OCI-LY7 (cell line): ENCODE measurements at regions not wholly inside any gene's neighbourhood (a gene's known extent, or its start where the extent isn't known, plus 50 kb on each side); places are given as distances from the start of the nearest gene placed in this dataset.

Experiments used
- BruUV-seq: library from RNA; stranded (reverse); fragments of 400-500 nt; replicated peaks from 2 replicates; lab custom pipeline; 2021; lab: Mats Ljungman, UMichigan
- CTCF ChIA-PET: fragments of 300-600 bp; sonication (Branson Sonifier 250); formaldehyde crosslinking; loops from one replicate; lab custom pipeline; 2022; ENCODE audit warnings: antibody characterized with exemption; ENCODE audit not compliant: unreplicated experiment; lab: Charles Lee
- POLR2A ChIA-PET: fragments of 300-600 bp; sonication (Branson Sonifier 250); formaldehyde crosslinking; loops from one replicate; lab custom pipeline; 2022; ENCODE audit warnings: antibody characterized with exemption; lab: Charles Lee
- DNase-seq: peaks from one replicate; pipeline ENCODE4 v3.0.0-alpha.2; 2015; ENCODE audit warnings: low spot score
- H2AFZ ChIP-seq: fragments of 200-600 bp; sonication (generic), shearing (Covaris generic); 2 replicates; pipeline ENCODE4 v1.6.1; 2014; ENCODE audit warnings: mild to moderate bottlenecking, antibody characterized with exemption, low read length, moderate library complexity
- H3K27ac ChIP-seq: fragments of 200-600 bp; sonication (generic); 2 replicates; pipeline ENCODE4 v1.5.1; 2014; ENCODE audit warnings: mixed run types, low read depth, mild to moderate bottlenecking, moderate library complexity, low read length, inconsistent platforms; ENCODE audit not compliant: poor library complexity, severe bottlenecking
- H3K36me3 ChIP-seq: fragments of 200-600 bp; sonication (generic); 2 replicates; pipeline ENCODE4 v1.6.1; 2014; ENCODE audit warnings: mild to moderate bottlenecking, antibody characterized with exemption, low read length, moderate library complexity, mixed read lengths; ENCODE audit not compliant: insufficient read depth
- H3K4me1 ChIP-seq: fragments of 200-600 bp; sonication (generic); 2 replicates; pipeline ENCODE4 v1.5.1; 2014; ENCODE audit warnings: mild to moderate bottlenecking, low read length; ENCODE audit not compliant: insufficient read depth, poor library complexity, severe bottlenecking
- H3K4me2 ChIP-seq: fragments of 200-600 bp; sonication (generic); 2 replicates; pipeline ENCODE4 v1.6.1; 2014; ENCODE audit warnings: mild to moderate bottlenecking, low read length
- H3K4me3 ChIP-seq: fragments of 200-600 bp; sonication (generic); 2 replicates; pipeline ENCODE4 v1.5.1; 2014; ENCODE audit warnings: mild to moderate bottlenecking, low read depth, low read length; ENCODE audit not compliant: poor library complexity, severe bottlenecking
- H3K79me2 ChIP-seq: fragments of 200-600 bp; sonication (generic); 2 replicates; pipeline ENCODE4 v1.6.1; 2016; ENCODE audit warnings: low read depth, mild to moderate bottlenecking, low read length, moderate library complexity, mixed read lengths; ENCODE audit not compliant: insufficient read depth
- H3K9me2 ChIP-seq: fragments of 200-600 bp; sonication (generic); 2 replicates; pipeline ENCODE4 v1.6.1; 2016; ENCODE audit warnings: mild to moderate bottlenecking, low read length, mixed read lengths; ENCODE audit not compliant: insufficient read depth
- H3K9me3 ChIP-seq: fragments of 200-600 bp; sonication (generic); 2 replicates; pipeline ENCODE4 v1.6.1; 2014; ENCODE audit warnings: mild to moderate bottlenecking, mixed run types, low read length, mixed read lengths
- H4K20me1 ChIP-seq: fragments of 200-600 bp; sonication (generic); 2 replicates; pipeline ENCODE4 v1.6.1; 2014; ENCODE audit warnings: mild to moderate bottlenecking, antibody characterized with exemption, low read length, moderate library complexity, mixed read lengths; ENCODE audit not compliant: insufficient read depth
- CTCF ChIP-seq: fragments of 200-600 bp; sonication (generic); conservative IDR thresholded peaks from 2 replicates; pipeline ENCODE4 v1.5.1; 2014; ENCODE audit warnings: mild to moderate bottlenecking, antibody characterized with exemption, low read length, moderate library complexity, mixed read lengths
- EZH2phosphoT487 ChIP-seq: fragments of 200-600 bp; sonication (generic); IDR thresholded peaks from 2 replicates; pipeline ENCODE4 v1.6.1; 2018; ENCODE audit warnings: low read depth, borderline replicate concordance, mild to moderate bottlenecking, mixed run types, antibody characterized with exemption, low read length, moderate library complexity, mixed read lengths
- intact Hi-C: fragments of 100-400 bp; cut with micrococcal nuclease; formaldehyde crosslinking; loops from one replicate; pipeline ENCODE4 v1.10.0; 2022; ENCODE audit not compliant: unreplicated experiment

- Histone ChIP-seq H3K4me2 (no peak overlapping the region), H3K36me3 (no peaks in the 10 kb centered on the region), H3K9me2 (no peaks in the 10 kb centered on the region), H2AFZ (no peak overlapping the region), H3K79me2 (no peaks in the 10 kb centered on the region), H3K9me3 (no peaks in the 10 kb centered on the region), H3K27ac (no peak overlapping the region), H3K4me1 (no peaks in the 10 kb centered on the region), H3K4me3 (no peak overlapping the region), H4K20me1 (no peaks in the 10 kb centered on the region)
- BruUV-seq = no TSS peak
- TF ChIP-seq CTCF (no peak), EZH2phosphoT487 (no peak)
- POLR2A ChIA-PET = no interaction called here
- CTCF ChIA-PET = no interaction called here
- no peak for DNase-seq
- intact Hi-C loops = loop anchor here (10.0 kb wide), 1 partner anchor 748 kb away; no protein-coding TSS in a partner anchor
Observed at GRCh38 chr17:12257176-12257575, 236.5 kb downstream of the MAP2K4 start.

GRCh38 chr17:12261354-12261753, 240.7 kb downstream of the MAP2K4 start:
- H4K20me1 ChIP-seq = no peaks in the 10 kb centered on the region
- H3K4me3 ChIP-seq = no peak overlapping the region
- H3K79me2 ChIP-seq = no peaks in the 10 kb centered on the region
- H3K9me2 ChIP-seq = no peaks in the 10 kb centered on the region
- no peaks in the 10 kb centered on the region for H3K36me3 ChIP-seq
- no TSS peak for BruUV-seq
- no peak overlapping the region for H3K27ac ChIP-seq
- no peaks in the 10 kb centered on the region for H3K9me3 ChIP-seq
- DNase-seq = no peak
- intact Hi-C loops = no loop called here
- H3K4me2 ChIP-seq = no peak overlapping the region
- no peak overlapping the region for H2AFZ ChIP-seq
- no peaks in the 10 kb centered on the region for H3K4me1 ChIP-seq
- ChIA-PET CTCF (no interaction called here), POLR2A (interaction anchor here (0.6 kb wide), 1 partner anchor 34 kb away, joined by 6 read pairs; no protein-coding TSS in a partner anchor)
- TF ChIP-seq CTCF (no peak), EZH2phosphoT487 (no peak)

GRCh38 chr17:12269751-12270150, 249.1 kb downstream of the MAP2K4 start:
- ChIA-PET CTCF (no interaction called here), POLR2A (no interaction called here)
- Histone ChIP-seq H3K4me3 (no peak overlapping the region), H3K9me2 (no peaks in the 10 kb centered on the region), H3K36me3 (no peaks in the 10 kb centered on the region), H2AFZ (no peak overlapping the region), H3K79me2 (no peaks in the 10 kb centered on the region), H4K20me1 (no peaks in the 10 kb centered on the region), H3K4me2 (no peak overlapping the region), H3K27ac (no peak overlapping the region), H3K9me3 (no peaks in the 10 kb centered on the region), H3K4me1 (no peaks in the 10 kb centered on the region)
- intact Hi-C loops = no loop called here
- DNase-seq = no peak
- TF ChIP-seq CTCF (no peak), EZH2phosphoT487 (no peak)
- BruUV-seq = no TSS peak
